OCI-LY3 (cell line): ENCODE measurements at regions not wholly inside any gene's neighbourhood (a gene's known extent, or its start where the extent isn't known, plus 50 kb on each side); places are given as distances from the start of the nearest gene placed in this dataset.

Experiments used
- CTCF ChIP-seq: fragments of 200-600, 300-600 bp; sonication (generic); IDR thresholded peaks from 2 replicates; pipeline ENCODE4 v1.5.1; 2014; ENCODE audit warnings: antibody characterized with exemption, low read length, low read depth
- EZH2phosphoT487 ChIP-seq: fragments of 200-600 bp; shearing (Covaris generic); IDR thresholded peaks from 2 replicates; pipeline ENCODE4 v1.6.1; 2018; ENCODE audit warnings: antibody characterized with exemption, mixed run types, low read depth

GRCh38 chr2:53582556-53582955 lies 185.0 kb upstream of the CHAC2 start:
- TF ChIP-seq CTCF, result no peak
- TF ChIP-seq EZH2phosphoT487, result no peak
